GM12864 (cell line): ENCODE measurements at regions not wholly inside any gene's neighbourhood (a gene's known extent, or its start where the extent isn't known, plus 50 kb on each side); places are given as distances from the start of the nearest gene placed in this dataset.

Source experiments
- DNase-seq: peaks from one replicate; pipeline ENCODE4 v3.0.0-alpha.2; 2011; ENCODE audit warnings: low read depth
- H3K4me3 ChIP-seq: 2 replicates; pipeline ENCODE4 v1.5.1; 2011; ENCODE audit warnings: mild to moderate bottlenecking, low read depth, low read length, control low read depth
- TF ChIP-seq, protein P1 (sequence below): IDR thresholded peaks from 2 replicates; pipeline ENCODE4 v1.5.1; 2011; ENCODE audit warnings: low read depth, mild to moderate bottlenecking, moderate library complexity, low read length, control low read depth, inconsistent platforms; ENCODE audit errors: missing control alignments

DNA sequence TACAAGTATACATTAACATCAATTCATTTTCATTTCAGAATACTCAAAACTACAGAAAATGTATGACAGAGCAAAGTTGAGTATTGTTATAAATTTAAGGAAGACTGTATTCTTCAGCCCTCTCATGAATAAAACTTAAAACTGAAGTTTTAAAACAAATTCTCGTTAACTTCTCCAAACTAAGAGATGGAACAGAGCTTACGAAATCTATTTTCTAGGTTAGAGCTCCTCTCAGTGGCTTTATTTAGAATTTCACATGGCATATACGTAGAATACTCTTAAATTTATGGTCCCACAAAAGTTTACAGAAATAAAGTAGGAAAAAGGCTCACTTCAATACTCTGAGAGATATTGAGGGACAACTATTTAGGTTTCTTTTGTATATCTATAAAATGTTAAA is 612.1 kb downstream of the KCNJ3 start:
- H3K4me3 ChIP-seq: no peak overlapping the region
- TF ChIP-seq, protein P1, sequence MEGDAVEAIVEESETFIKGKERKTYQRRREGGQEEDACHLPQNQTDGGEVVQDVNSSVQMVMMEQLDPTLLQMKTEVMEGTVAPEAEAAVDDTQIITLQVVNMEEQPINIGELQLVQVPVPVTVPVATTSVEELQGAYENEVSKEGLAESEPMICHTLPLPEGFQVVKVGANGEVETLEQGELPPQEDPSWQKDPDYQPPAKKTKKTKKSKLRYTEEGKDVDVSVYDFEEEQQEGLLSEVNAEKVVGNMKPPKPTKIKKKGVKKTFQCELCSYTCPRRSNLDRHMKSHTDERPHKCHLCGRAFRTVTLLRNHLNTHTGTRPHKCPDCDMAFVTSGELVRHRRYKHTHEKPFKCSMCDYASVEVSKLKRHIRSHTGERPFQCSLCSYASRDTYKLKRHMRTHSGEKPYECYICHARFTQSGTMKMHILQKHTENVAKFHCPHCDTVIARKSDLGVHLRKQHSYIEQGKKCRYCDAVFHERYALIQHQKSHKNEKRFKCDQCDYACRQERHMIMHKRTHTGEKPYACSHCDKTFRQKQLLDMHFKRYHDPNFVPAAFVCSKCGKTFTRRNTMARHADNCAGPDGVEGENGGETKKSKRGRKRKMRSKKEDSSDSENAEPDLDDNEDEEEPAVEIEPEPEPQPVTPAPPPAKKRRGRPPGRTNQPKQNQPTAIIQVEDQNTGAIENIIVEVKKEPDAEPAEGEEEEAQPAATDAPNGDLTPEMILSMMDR: peak; percentile 36
- DNase-seq: no peak

DNA sequence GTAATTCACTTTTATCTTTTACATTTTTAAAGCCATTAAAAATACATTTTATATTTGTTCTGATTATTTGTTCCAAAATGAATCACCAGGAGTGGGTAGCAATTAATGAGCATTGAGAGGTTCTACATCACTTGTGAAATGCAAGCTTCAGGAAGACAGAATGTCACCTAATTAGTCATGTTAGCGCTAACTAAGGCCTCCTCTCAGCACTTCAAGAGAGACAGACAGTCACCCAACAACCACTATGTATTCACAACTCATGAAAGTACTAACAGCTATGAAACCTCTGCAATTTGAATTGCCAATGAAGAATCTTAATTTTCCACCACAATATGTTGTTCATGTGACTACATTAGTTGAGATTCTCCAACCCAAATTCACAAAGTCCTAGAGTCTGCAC is 611.0 kb downstream of the KCNJ3 start:
- H3K4me3 ChIP-seq: no peak overlapping the region
- DNase-seq: no peak
- TF ChIP-seq, protein P1: no peak

DNA sequence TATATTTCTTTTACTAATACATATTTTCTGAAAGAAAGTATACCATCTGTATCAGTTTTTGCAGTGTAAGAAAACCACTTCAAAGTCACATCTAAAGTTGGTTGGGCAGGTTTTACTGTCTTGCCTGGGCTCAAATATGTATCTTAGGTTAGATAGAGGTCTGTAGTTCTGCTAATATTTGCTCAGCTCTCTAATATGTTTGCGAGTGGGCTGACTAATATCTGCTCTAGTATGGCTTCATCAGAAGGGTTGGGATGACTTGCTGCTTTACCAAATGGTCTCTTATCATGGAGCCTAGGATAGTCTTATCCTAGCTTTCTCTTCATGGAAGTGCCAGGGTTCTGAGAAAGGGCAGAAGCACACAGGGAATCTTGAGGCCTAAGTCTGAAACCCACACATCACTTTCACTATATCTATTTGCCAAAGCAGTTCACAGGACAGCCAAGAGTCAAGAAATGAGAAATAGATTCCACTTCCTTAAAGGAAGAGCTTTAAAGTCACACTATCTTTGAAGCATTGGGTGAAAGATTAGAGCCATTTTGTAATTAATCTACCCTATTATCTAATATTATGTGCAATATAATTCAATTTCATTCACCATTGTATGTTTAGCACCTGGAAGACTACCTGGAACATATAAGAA is 610.0 kb downstream of the KCNJ3 start:
- TF ChIP-seq, protein P1: no peak
- DNase-seq: no peak
- H3K4me3 ChIP-seq: no peak overlapping the region

DNA sequence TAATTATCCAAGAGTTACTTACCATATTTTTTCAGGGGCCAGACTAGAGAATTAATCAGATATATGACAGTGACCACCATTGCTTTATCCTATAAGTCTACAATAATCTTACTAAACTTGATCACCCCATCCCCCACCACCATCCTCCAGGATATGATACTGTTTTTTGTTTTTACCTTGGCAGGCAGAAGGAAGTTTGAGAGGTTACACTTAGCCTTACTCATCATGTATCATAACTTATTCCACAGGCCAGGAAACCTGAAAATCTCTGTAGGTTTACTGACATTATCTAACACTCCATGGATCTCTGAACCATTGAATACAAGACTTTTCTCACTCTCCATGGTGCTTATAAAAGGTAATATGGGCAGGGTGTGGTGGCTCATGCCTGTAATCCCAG is 602.7 kb downstream of the KCNJ3 start:
- TF ChIP-seq, protein P1: no peak
- H3K4me3 ChIP-seq: no peak overlapping the region
- DNase-seq: no peak

DNA sequence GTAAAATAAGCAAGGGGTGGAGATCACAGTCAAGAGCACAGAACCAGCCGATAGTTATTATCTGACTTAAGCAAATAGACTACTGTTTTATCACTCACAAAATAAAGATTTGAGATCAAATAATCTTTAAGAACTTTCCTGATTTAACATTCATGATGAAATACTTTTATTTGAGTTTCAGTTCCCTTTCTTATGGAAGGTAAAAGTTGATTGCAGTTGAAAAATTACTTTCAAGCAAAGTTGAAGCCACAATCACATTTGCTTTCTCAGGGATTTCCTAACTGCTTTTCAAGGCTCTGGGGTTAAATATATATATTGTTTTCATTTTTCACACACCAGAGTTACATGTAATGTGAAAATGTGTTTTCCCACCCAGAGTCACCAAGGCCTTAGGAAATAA is 599.5 kb downstream of the KCNJ3 start:
- H3K4me3 ChIP-seq: no peak overlapping the region
- TF ChIP-seq, protein P1: no peak
- DNase-seq: no peak

- TF ChIP-seq, protein P1: no peak
- H3K4me3 ChIP-seq: no peak overlapping the region
- no peak for DNase-seq
Measured at GRCh38 chr2:155294358-155294757, 595.9 kb downstream of the KCNJ3 start.

- no peak for DNase-seq
- TF ChIP-seq, protein P1: no peak
- no peak overlapping the region for H3K4me3 ChIP-seq
Measured at GRCh38 chr2:155281907-155282306, 583.4 kb downstream of the KCNJ3 start.
